Heart left ventricle (tissue), 13 donors: ENCODE measurements at regions not wholly inside any gene's neighbourhood (a gene's known extent, or its start where the extent isn't known, plus 50 kb on each side); places are given as distances from the start of the nearest gene placed in this dataset.

Experiments used
- CTCF ChIP-seq, 12 donors: fragments of 200-600 bp; sonication (generic) in 4 of 12; IDR thresholded peaks; one replicate each; pipeline versions ENCODE4 v1.5.0 to v1.8.0; 2018 to 2022; ENCODE audit warnings: antibody characterized with exemption in 12 of 12, mild to moderate bottlenecking in 5 of 12
- POLR2A ChIP-seq, 2 donors: fragments of 450-650 bp; IDR thresholded peaks; one replicate each; pipeline ENCODE4 v1.6.1; 2017; ENCODE audit warnings: antibody characterized with exemption in 2 of 2, mild to moderate bottlenecking in 2 of 2, moderate library complexity in 2 of 2
- donor health status: ischemic (EF 13 %, LVEDD 7.1; RV severe dilation, severe dysfunction).
- donor health status: DM: no; HTN: yes; CAD: no.
- donor health status: DM: no; HTN: no; CAD: no.
- donor health status: ischemic (EF 25% LVEDD 6.9; RV normal size, moderate dysfunction).
- donor health status: ischemic (EF 25% LVEDD 5.7; RV mildly dilated, moderate dysfunction).
- donor health status: ischemic (EF 35%, LVEDD 5.7; RV mildly dilated, moderate dysfunction).
- donor health status: nonischemic (EF 11% LVEDD 7.7; RV severe dilation, severe dysfunction).
- donor health status: DM: yes; HTN: yes; CAD: no.
- donor health status: PGD.
- donor health status: ischemic (EF 29% LVEDD 5.4; RV normal size, mild dysfunction).
- donor health status: nonischemic (EF 23%, LVEDD 6.1; RV moderate dilation, normal function).

GRCh38 chr5:28557114-28557513 lies 1518.7 kb upstream of the CDH9 start:
- TF ChIP-seq CTCF (IDR thresholded peaks at IDR 0.05) (no peak), POLR2A (IDR thresholded peaks at IDR 0.05) (no peak)
